Ishikawa (cell line): ENCODE measurements at regions not wholly inside any gene's neighbourhood (a gene's known extent, or its start where the extent isn't known, plus 50 kb on each side); places are given as distances from the start of the nearest gene placed in this dataset.

Experiments
- CEBPB ChIP-seq: IDR thresholded peaks from 2 replicates; pipeline ENCODE4 v1.6.1; 2012
- CREB1 ChIP-seq: IDR thresholded peaks from 2 replicates; pipeline ENCODE4 v1.6.1; 2012; ENCODE audit warnings: low read depth
- EGR1 ChIP-seq: IDR thresholded peaks from 2 replicates; pipeline ENCODE4 v1.6.1; 2012
- EP300 ChIP-seq: IDR thresholded peaks from 2 replicates; pipeline ENCODE4 v1.6.1; 2012; ENCODE audit warnings: borderline replicate concordance
- FOXM1 ChIP-seq: IDR thresholded peaks from 2 replicates; pipeline ENCODE4 v1.6.1; 2012; ENCODE audit warnings: low read depth, borderline replicate concordance
- MAX ChIP-seq: IDR thresholded peaks from 2 replicates; pipeline ENCODE4 v1.6.1; 2012
- NFIC ChIP-seq: IDR thresholded peaks from 2 replicates; pipeline ENCODE4 v1.6.1; 2012
- RAD21 ChIP-seq: IDR thresholded peaks from 2 replicates; pipeline ENCODE4 v1.6.1; 2012; ENCODE audit warnings: low read depth
- REST ChIP-seq: IDR thresholded peaks from 2 replicates; pipeline ENCODE4 v1.6.1; 2012; ENCODE audit warnings: low read depth, mild to moderate bottlenecking
- TAF1 ChIP-seq: IDR thresholded peaks from 2 replicates; pipeline ENCODE4 v1.6.1; 2012; ENCODE audit warnings: low read depth, mild to moderate bottlenecking
- TCF12 ChIP-seq: IDR thresholded peaks from 2 replicates; pipeline ENCODE4 v1.6.1; 2012; ENCODE audit warnings: low read depth
- TEAD4 ChIP-seq: IDR thresholded peaks from 2 replicates; pipeline ENCODE4 v1.6.1; 2012
- USF1 ChIP-seq: IDR thresholded peaks from 2 replicates; pipeline ENCODE4 v1.6.1; 2012
- YY1 ChIP-seq: IDR thresholded peaks from 2 replicates; pipeline ENCODE4 v1.6.1; 2012; ENCODE audit warnings: low read depth
- ZBTB7A ChIP-seq: IDR thresholded peaks from 2 replicates; pipeline ENCODE4 v1.6.1; 2012; ENCODE audit warnings: low read depth

GRCh38 chr2:96438589-96438988, 66.6 kb downstream of the NEURL3 start:
- TF ChIP-seq TEAD4 = no peak
- no peak for TF ChIP-seq TAF1
- TF ChIP-seq REST = no peak
- no peak for TF ChIP-seq CEBPB
- TF ChIP-seq CREB1 = no peak
- no peak for TF ChIP-seq EP300
- TF ChIP-seq ZBTB7A = no peak
- no peak for TF ChIP-seq MAX
- no peak for TF ChIP-seq USF1
- TF ChIP-seq TCF12 = no peak
- no peak for TF ChIP-seq YY1
- no peak for TF ChIP-seq EGR1
- no peak for TF ChIP-seq FOXM1
- TF ChIP-seq NFIC = no peak
- no peak for TF ChIP-seq RAD21

GRCh38 chr2:96437512-96437911, 67.6 kb downstream of the NEURL3 start:
- TF ChIP-seq EP300 = no peak
- TF ChIP-seq RAD21 = no peak
- no peak for TF ChIP-seq FOXM1
- no peak for TF ChIP-seq REST
- TF ChIP-seq YY1 = no peak
- no peak for TF ChIP-seq EGR1
- TF ChIP-seq CEBPB = no peak
- no peak for TF ChIP-seq CREB1
- no peak for TF ChIP-seq NFIC
- no peak for TF ChIP-seq MAX
- TF ChIP-seq TEAD4 = no peak
- no peak for TF ChIP-seq USF1

GRCh38 chr2:96436961-96437360, 68.2 kb downstream of the NEURL3 start:
- no peak for TF ChIP-seq ZBTB7A
- TF ChIP-seq NFIC = no peak
- no peak for TF ChIP-seq TEAD4

GRCh38 chr2:96436416-96436815, 68.7 kb downstream of the NEURL3 start:
- TF ChIP-seq MAX (no peak), EP300 (no peak), REST (no peak), CREB1 (no peak), ZBTB7A (no peak), FOXM1 (no peak), TAF1 (no peak), USF1 (no peak), TCF12 (no peak), CEBPB (no peak)
